SU-DHL-6 (cell line): ENCODE measurements at regions not wholly inside any gene's neighbourhood (a gene's known extent, or its start where the extent isn't known, plus 50 kb on each side); places are given as distances from the start of the nearest gene placed in this dataset.

Experiments
- H2AFZ ChIP-seq: fragments of 200-600 bp; sonication (generic); 2 replicates; pipeline ENCODE4 v1.6.1; 2014; ENCODE audit warnings: low read depth, mild to moderate bottlenecking, moderate library complexity, mixed read lengths, antibody characterized with exemption, low read length; ENCODE audit not compliant: severe bottlenecking
- H3F3A ChIP-seq: fragments of 200-600 bp; shearing (Covaris generic); 2 replicates; pipeline ENCODE4 v1.6.0; 2016; ENCODE audit warnings: antibody characterized with exemption, mild to moderate bottlenecking; ENCODE audit not compliant: insufficient read depth
- H3K27ac ChIP-seq: fragments of 200-600 bp; sonication (generic); 2 replicates; pipeline ENCODE4 v1.5.1; 2016; ENCODE audit warnings: low read depth, mild to moderate bottlenecking, low read length, moderate library complexity, mixed read lengths
- H3K27me3 ChIP-seq: fragments of 200-600 bp; sonication (generic), shearing (Covaris generic); 2 replicates; pipeline ENCODE4 v1.6.0; 2014; ENCODE audit warnings: mild to moderate bottlenecking, low read length
- H3K36me3 ChIP-seq: fragments of 200-600 bp; sonication (generic); 2 replicates; pipeline ENCODE4 v1.6.1; 2014; ENCODE audit warnings: mild to moderate bottlenecking, low read length, mixed read lengths
- H3K4me2 ChIP-seq: fragments of 300-600, 200-600 bp; shearing (Covaris generic), sonication (generic); 2 replicates; pipeline ENCODE4 v1.6.0; 2014; ENCODE audit warnings: low read length, low read depth, mild to moderate bottlenecking; ENCODE audit not compliant: poor library complexity, severe bottlenecking
- H3K4me3 ChIP-seq: fragments of 200-600 bp; sonication (generic); 2 replicates; pipeline ENCODE4 v1.5.1; 2014; ENCODE audit warnings: antibody characterized with exemption, low read length, mild to moderate bottlenecking, mixed read lengths; ENCODE audit not compliant: insufficient read depth, poor library complexity, severe bottlenecking
- H3K79me2 ChIP-seq: fragments of 200-600 bp; sonication (generic); 2 replicates; pipeline ENCODE4 v1.6.1; 2014; ENCODE audit warnings: mild to moderate bottlenecking, low read length, moderate library complexity; ENCODE audit not compliant: insufficient read depth
- H3K9ac ChIP-seq: fragments of 200-600 bp; sonication (generic); 2 replicates; pipeline ENCODE4 v1.7.0; 2014; ENCODE audit warnings: mild to moderate bottlenecking, low read length
- H3K9me2 ChIP-seq: fragments of 200-600 bp; sonication (generic); replicated peaks from 2 replicates; pipeline ENCODE4 v1.6.1; 2014; ENCODE audit warnings: low read length; ENCODE audit not compliant: insufficient read depth
- H3K9me3 ChIP-seq: fragments of 200-600 bp; sonication (generic); 2 replicates; pipeline ENCODE4 v1.6.1; 2014; ENCODE audit warnings: low read length, mixed read lengths; ENCODE audit not compliant: insufficient read depth
- H4K20me1 ChIP-seq: fragments of 200-600 bp; sonication (generic); 2 replicates; pipeline ENCODE4 v1.6.1; 2014; ENCODE audit warnings: low read depth, mild to moderate bottlenecking, antibody characterized with exemption, low read length, moderate library complexity, mixed read lengths
- CTCF ChIP-seq: fragments of 200-600 bp; sonication (generic); IDR thresholded peaks from one replicate; pipeline ENCODE4 v1.5.1; 2017; ENCODE audit warnings: antibody characterized with exemption, mild to moderate bottlenecking, low read length, moderate library complexity; ENCODE audit not compliant: insufficient read depth, poor library complexity, severe bottlenecking
- EZH2phosphoT487 ChIP-seq: fragments of 200-600 bp; sonication (generic), shearing (Covaris generic); conservative IDR thresholded peaks from 2 replicates; pipeline ENCODE4 v1.6.1; 2018; ENCODE audit warnings: mild to moderate bottlenecking, antibody characterized with exemption, low read length, moderate library complexity, mixed read lengths

DNA sequence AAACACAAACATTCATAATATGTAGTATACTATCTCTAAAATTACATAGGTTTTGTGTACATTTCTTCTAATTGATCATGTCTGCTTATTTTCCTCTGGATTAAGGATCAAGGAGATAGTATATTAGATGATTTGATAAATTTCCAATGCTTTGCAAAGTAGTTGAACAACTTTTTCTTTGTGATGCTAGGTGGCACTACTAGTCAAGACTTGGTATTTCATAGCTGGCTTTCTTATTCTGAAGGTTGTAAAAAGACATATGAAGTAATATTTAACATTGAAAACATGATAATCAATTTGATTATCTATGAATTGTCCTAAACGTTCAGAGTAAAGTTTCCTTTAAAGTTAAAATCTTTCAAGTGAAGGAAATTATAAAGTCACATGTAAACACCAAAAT is 106.1 kb upstream of the FGF10 start:
- no peaks in the 10 kb centered on the region for H4K20me1 ChIP-seq
- no peaks in the 10 kb centered on the region for H3K79me2 ChIP-seq
- H2AFZ ChIP-seq, result no peak overlapping the region
- no peaks in the 10 kb centered on the region for H3K36me3 ChIP-seq
- no peak for TF ChIP-seq CTCF
- TF ChIP-seq EZH2phosphoT487, result no peak
- H3K27ac ChIP-seq, result no peak overlapping the region
- peaks cover 10% of the 10 kb centered on the region; the same call in 1 of the 2 replicates for H3K9me3 ChIP-seq
- no peak overlapping the region for H3K4me2 ChIP-seq
- H3K9ac ChIP-seq, result no peak overlapping the region
- no peaks in the 10 kb centered on the region for H3K27me3 ChIP-seq
- H3K9me2 ChIP-seq, result no peaks in the 10 kb centered on the region
- no peak overlapping the region for H3K4me3 ChIP-seq
- H3F3A ChIP-seq, result no peaks in the 10 kb centered on the region

GRCh38 chr5:44489759-44490158 is 100.5 kb upstream of the FGF10 start:
- H3K79me2 ChIP-seq, result no peaks in the 10 kb centered on the region
- no peaks in the 10 kb centered on the region for H4K20me1 ChIP-seq
- H3K4me3 ChIP-seq, result no peak overlapping the region
- no peak overlapping the region for H3K27ac ChIP-seq
- no peak overlapping the region for H2AFZ ChIP-seq
- no peaks in the 10 kb centered on the region for H3K27me3 ChIP-seq
- H3F3A ChIP-seq, result no peaks in the 10 kb centered on the region
- no peaks in the 10 kb centered on the region for H3K9me2 ChIP-seq
- no peak overlapping the region for H3K4me2 ChIP-seq
- H3K9me3 ChIP-seq, result peaks cover 10% of the 10 kb centered on the region; the same call in 1 of the 2 replicates
- TF ChIP-seq EZH2phosphoT487 (no peak), CTCF (no peak)
- no peak overlapping the region for H3K9ac ChIP-seq
- H3K36me3 ChIP-seq, result no peaks in the 10 kb centered on the region; the same call in 1 of the 2 replicates

DNA sequence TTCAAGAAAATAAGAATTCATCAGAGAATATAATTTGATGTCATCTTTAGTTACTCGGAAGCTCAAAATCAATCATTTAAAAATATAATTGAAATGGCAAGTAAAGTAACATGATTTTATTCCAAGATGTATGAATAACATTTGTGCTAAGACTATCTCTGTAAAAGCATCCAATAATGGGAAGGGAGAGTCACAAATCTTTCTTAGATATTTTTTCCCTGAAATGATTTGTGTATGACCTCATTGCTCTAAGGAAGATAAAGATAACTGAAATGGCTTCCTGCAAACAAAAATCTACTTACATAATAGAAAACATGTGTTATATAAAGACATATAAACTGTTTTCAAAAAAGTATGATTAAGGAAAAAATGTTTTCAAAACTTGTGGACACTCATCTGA is 97.4 kb upstream of the FGF10 start:
- no peak overlapping the region for H3K9ac ChIP-seq
- H3K27ac ChIP-seq, result no peak overlapping the region

More for the DNA sequence above, 97.4 kb upstream of the FGF10 start:
- H3K9me2 ChIP-seq, result no peaks in the 10 kb centered on the region
- no peaks in the 10 kb centered on the region for H4K20me1 ChIP-seq
- H3F3A ChIP-seq, result no peaks in the 10 kb centered on the region
- no peak overlapping the region for H3K4me2 ChIP-seq
- TF ChIP-seq EZH2phosphoT487 (no peak), CTCF (no peak)
- H3K9me3 ChIP-seq, result no peaks in the 10 kb centered on the region
- H3K27me3 ChIP-seq, result no peaks in the 10 kb centered on the region
- no peaks in the 10 kb centered on the region; the same call in 1 of the 2 replicates for H3K36me3 ChIP-seq
- no peak overlapping the region for H3K4me3 ChIP-seq
- H3K79me2 ChIP-seq, result no peaks in the 10 kb centered on the region
- H2AFZ ChIP-seq, result no peak overlapping the region
